GM10248 (cell line): ENCODE measurements at regions not wholly inside any gene's neighbourhood (a gene's known extent, or its start where the extent isn't known, plus 50 kb on each side); places are given as distances from the start of the nearest gene placed in this dataset.

Experiments
- CTCF ChIA-PET: fragments of 300-600 bp; sonication (Branson Sonifier 250); formaldehyde crosslinking; extraction: SDS; loops from one replicate; lab custom pipeline; 2021; ENCODE audit warnings: antibody characterized with exemption; lab: Yijun Ruan, JAX
- POLR2A ChIA-PET: fragments of 350-650 bp; sonication (Branson Sonifier 250); formaldehyde crosslinking; extraction: SDS; loops from one replicate; lab custom pipeline; 2020; ENCODE audit warnings: antibody characterized with exemption; lab: Yijun Ruan, JAX
- DNase-seq: peaks from one replicate; pipeline ENCODE4 v3.0.0; 2012; ENCODE audit errors: extremely low spot score
- TF ChIP-seq, protein P1 (sequence below): IDR thresholded peaks from 2 replicates; pipeline ENCODE4 v1.5.1; 2012; ENCODE audit warnings: mild to moderate bottlenecking, low read depth; ENCODE audit errors: extremely low read depth, missing control alignments, control extremely low read depth

DNA sequence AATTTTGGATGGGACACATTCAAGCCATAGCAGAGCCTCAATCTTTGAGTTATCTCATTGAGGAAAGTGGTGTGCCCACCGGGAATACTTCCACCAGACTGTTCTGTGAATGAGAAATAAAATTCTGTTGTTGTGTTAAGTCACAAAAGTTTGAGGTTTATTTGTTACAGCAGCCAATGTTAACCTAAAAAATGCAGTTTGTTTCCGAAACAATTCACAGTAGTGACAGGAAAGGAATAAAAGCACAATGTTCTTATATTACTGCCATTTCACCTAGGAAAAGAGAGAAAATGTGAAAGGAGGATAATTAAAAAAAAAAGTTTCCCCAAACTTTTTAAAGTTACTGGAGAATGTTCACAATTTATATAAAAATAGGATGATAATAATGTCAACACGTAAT, 344.6 kb downstream of the CD83 start:
- CTCF ChIA-PET: no interaction called here
- no peak for DNase-seq
- TF ChIP-seq, protein P1, sequence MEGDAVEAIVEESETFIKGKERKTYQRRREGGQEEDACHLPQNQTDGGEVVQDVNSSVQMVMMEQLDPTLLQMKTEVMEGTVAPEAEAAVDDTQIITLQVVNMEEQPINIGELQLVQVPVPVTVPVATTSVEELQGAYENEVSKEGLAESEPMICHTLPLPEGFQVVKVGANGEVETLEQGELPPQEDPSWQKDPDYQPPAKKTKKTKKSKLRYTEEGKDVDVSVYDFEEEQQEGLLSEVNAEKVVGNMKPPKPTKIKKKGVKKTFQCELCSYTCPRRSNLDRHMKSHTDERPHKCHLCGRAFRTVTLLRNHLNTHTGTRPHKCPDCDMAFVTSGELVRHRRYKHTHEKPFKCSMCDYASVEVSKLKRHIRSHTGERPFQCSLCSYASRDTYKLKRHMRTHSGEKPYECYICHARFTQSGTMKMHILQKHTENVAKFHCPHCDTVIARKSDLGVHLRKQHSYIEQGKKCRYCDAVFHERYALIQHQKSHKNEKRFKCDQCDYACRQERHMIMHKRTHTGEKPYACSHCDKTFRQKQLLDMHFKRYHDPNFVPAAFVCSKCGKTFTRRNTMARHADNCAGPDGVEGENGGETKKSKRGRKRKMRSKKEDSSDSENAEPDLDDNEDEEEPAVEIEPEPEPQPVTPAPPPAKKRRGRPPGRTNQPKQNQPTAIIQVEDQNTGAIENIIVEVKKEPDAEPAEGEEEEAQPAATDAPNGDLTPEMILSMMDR: no peak
- POLR2A ChIA-PET: no interaction called here

DNA sequence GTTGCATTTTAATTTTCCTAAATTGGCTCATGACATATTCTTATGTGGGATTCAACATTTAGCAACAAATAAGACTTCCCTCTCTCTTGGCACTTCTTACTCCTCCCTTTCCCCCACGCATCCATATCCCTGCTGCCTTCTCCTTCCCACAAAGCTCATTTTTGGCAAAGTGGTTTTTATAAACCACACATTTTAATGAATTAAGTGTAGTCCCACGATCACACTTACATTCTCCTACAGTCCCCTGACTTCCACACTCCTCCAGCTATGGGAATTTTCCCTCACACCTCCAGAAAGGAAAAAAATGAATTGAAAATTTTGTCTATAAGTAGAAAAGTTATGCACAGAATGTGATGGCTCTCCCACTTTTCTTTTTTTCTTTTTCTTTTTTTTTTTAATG, 345.0 kb downstream of the CD83 start:
- POLR2A ChIA-PET: no interaction called here
- CTCF ChIA-PET: interaction anchor here (0.7 to 1.0 kb wide), 2 partner anchors 15 to 26 kb away, joined by 3 to 4 read pairs; no protein-coding TSS in a partner anchor
- DNase-seq: no peak
- TF ChIP-seq, protein P1: no peak

DNA sequence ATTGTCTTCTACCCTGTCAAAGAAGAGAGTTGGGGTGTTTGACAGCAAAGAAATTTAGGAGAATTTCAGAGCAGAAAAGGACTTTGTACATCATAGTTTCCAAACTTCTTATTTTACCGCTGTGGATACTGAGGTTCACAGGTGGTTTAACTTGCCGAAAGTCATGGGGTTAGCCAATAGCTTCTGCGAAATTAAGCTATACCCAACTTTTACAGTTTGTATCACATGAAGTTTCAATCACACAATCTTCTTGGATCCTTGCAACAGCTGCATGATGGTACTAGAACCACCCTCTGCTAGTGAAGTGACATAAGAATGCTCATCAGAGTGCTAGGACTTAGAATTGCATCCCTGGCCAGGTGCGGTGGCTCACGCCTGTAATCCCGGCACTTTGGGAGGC, 345.5 kb downstream of the CD83 start:
- ChIA-PET CTCF (interaction anchor here (0.7 to 1.0 kb wide), 2 partner anchors 15 to 27 kb away, joined by 3 to 4 read pairs; no protein-coding TSS in a partner anchor), POLR2A (no interaction called here)
- TF ChIP-seq, protein P1: no peak
- no peak for DNase-seq

DNA sequence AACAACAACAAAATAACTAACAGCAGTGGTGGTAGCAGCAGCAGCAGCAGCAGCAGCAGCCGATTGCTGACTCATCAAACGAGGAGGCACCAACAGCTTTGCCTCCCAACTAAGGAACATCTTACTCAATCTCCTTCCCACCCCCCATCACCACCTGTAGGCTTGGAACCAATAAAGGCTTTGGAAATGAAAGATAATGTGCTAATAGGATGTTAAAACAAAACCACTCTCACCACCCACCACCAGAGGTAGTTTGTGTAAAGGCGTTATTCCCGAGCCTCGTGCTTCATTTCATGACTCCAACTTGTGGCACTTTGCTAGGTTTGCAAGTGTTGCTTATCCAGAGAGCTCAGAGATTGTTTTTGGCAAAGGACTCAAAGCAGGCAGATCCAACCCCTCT, 346.5 kb downstream of the CD83 start:
- ChIA-PET CTCF (interaction anchor here (1.8 kb wide), 1 partner anchor 9 kb away, joined by 4 read pairs; no protein-coding TSS in a partner anchor), POLR2A (no interaction called here)
- no peak for DNase-seq
- TF ChIP-seq, protein P1: no peak

DNA sequence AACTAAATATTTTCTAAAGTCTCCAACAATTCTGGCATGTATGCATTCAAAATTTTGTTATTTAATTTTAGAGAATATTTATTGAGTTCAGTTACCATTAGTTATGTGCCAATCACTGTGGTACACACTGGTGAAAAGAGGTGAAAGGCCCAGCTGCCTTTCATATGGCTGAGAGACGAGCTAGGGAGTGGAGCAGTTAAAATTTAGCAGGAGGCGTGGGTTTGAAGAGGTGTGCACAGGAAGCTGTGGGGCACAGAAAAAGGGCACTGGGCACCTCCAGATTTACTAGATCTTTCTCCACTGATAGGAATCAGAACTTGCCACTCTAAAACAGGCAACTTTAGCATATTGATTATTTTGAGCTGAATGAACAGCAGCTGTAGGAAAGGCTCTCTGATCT, 347.1 kb downstream of the CD83 start:
- CTCF ChIA-PET: interaction anchor here (1.8 kb wide), 1 partner anchor 9 kb away, joined by 4 read pairs; no protein-coding TSS in a partner anchor
- DNase-seq: no peak
- POLR2A ChIA-PET: no interaction called here
- TF ChIP-seq, protein P1: no peak

DNA sequence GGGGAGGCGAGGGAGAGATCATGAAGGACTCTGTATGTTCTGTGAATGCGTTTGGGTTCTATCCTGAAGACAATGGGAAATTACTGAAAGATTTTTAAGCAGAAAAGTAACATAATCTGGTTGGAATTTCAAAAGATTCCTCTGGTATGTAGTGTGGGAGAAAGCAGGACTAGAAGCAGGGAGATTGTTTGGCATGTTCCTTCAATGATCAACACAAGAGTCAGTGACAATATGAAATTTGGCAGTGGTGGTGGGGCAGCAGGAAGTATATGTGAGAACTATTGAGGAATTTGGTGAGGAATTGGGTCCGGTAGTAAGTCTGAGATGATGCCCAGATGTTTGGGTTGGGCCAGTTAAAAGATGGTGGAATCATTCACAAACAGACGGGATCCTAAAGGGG, 348.7 kb downstream of the CD83 start:
- TF ChIP-seq, protein P1: no peak
- ChIA-PET POLR2A (no interaction called here), CTCF (no interaction called here)
- DNase-seq: no peak
